ENCODE measurements at regions not wholly inside any gene's neighbourhood (a gene's known extent, or its start where the extent isn't known, plus 50 kb on each side); places are given as distances from the start of the nearest gene placed in this dataset.

- Histone ChIP-seq H3K27ac (ENCODE audit: low read depth in 2 of 2, low read length in 2 of 2) (no peak overlapping the region), H3K4me1 (ENCODE audit: control insufficient read depth in 2 of 3, insufficient read depth in 2 of 3, low read depth in 1 of 3, low read length in 3 of 3) (no peaks in the 10 kb centered on the region), H3K9me3 (ENCODE audit: control insufficient read depth in 2 of 3, insufficient read depth in 1 of 3, low read length in 3 of 3) (peaks cover 0 to 2% (median 0%) of the 10 kb centered on the region in 3 donors), H3K36me3 (ENCODE audit: control insufficient read depth in 2 of 3, insufficient read depth in 3 of 3, low read length in 3 of 3) (no peaks in the 10 kb centered on the region), H3K4me3 (ENCODE audit: low read length in 3 of 3) (no peak overlapping the region), H3K27me3 (ENCODE audit: control insufficient read depth, insufficient read depth, low read length) (no peaks in the 10 kb centered on the region), H3K9ac (ENCODE audit: low read length in 3 of 3) (no peak overlapping the region)
- TF ChIP-seq, protein P1, sequence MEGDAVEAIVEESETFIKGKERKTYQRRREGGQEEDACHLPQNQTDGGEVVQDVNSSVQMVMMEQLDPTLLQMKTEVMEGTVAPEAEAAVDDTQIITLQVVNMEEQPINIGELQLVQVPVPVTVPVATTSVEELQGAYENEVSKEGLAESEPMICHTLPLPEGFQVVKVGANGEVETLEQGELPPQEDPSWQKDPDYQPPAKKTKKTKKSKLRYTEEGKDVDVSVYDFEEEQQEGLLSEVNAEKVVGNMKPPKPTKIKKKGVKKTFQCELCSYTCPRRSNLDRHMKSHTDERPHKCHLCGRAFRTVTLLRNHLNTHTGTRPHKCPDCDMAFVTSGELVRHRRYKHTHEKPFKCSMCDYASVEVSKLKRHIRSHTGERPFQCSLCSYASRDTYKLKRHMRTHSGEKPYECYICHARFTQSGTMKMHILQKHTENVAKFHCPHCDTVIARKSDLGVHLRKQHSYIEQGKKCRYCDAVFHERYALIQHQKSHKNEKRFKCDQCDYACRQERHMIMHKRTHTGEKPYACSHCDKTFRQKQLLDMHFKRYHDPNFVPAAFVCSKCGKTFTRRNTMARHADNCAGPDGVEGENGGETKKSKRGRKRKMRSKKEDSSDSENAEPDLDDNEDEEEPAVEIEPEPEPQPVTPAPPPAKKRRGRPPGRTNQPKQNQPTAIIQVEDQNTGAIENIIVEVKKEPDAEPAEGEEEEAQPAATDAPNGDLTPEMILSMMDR (IDR thresholded peaks at IDR 0.05; ENCODE audit: borderline replicate concordance, extremely low read depth, insufficient read depth): no peak
- FAIRE-seq (no peak), DNase-seq (no peak)
- intact Hi-C loops (cut with DNase I): no loop called here
Observed at GRCh38 chr5:155189476-155189875, 175.9 kb downstream of the KIF4B start.

DNA sequence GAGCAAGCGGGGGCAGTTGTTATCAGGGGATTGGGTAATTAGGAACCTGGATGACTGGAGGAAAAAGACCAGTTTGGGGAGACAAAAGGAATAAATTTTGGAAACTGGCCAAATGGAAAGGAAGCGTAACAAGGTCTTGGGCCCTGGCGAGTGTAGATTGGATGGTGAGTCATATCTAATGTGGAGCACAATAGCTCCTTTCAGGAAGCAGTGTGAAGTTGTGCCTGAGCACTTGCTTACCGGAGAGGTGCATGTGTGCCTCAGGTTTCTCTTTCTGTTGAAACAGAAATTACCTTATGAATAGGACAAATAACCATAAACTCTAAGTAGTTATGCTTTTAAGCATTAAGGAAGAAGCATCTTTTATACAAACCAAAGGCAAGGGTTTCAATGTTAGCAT is 176.4 kb downstream of the KIF4B start:
- intact Hi-C loops (cut with DNase I): no loop called here
- TF ChIP-seq, protein P1 (IDR thresholded peaks at IDR 0.05; ENCODE audit: borderline replicate concordance, extremely low read depth, insufficient read depth): no peak

GRCh38 chr5:155193029-155193428 is 179.5 kb downstream of the KIF4B start:
- H3K27me3 ChIP-seq (ENCODE audit: control insufficient read depth, insufficient read depth, low read length): no peaks in the 10 kb centered on the region
- peaks cover 0 to 2% (median 0%) of the 10 kb centered on the region in 3 donors for H3K9me3 ChIP-seq (ENCODE audit: control insufficient read depth in 2 of 3, insufficient read depth in 1 of 3, low read length in 3 of 3)
- FAIRE-seq: no peak
- no peak overlapping the region for H3K9ac ChIP-seq (ENCODE audit: low read length in 3 of 3)
- H3K4me1 ChIP-seq (ENCODE audit: control insufficient read depth in 2 of 3, insufficient read depth in 2 of 3, low read depth in 1 of 3, low read length in 3 of 3): no peaks in the 10 kb centered on the region
- no peaks in the 10 kb centered on the region for H3K36me3 ChIP-seq (ENCODE audit: control insufficient read depth in 2 of 3, insufficient read depth in 3 of 3, low read length in 3 of 3)
- no peak overlapping the region for H3K27ac ChIP-seq (ENCODE audit: low read depth in 2 of 2, low read length in 2 of 2)
- no peak for DNase-seq
- intact Hi-C loops (cut with DNase I): no loop called here
- TF ChIP-seq, protein P1 (IDR thresholded peaks at IDR 0.05; ENCODE audit: borderline replicate concordance, extremely low read depth, insufficient read depth): no peak
- H3K4me3 ChIP-seq (ENCODE audit: low read length in 3 of 3): no peak overlapping the region

More for the DNA sequence above, 176.4 kb downstream of the KIF4B start:
- Histone ChIP-seq H3K4me1 (ENCODE audit: control insufficient read depth in 2 of 3, insufficient read depth in 2 of 3, low read depth in 1 of 3, low read length in 3 of 3) (no peaks in the 10 kb centered on the region), H3K9ac (ENCODE audit: low read length in 3 of 3) (no peak overlapping the region), H3K27me3 (ENCODE audit: control insufficient read depth, insufficient read depth, low read length) (no peaks in the 10 kb centered on the region), H3K27ac (ENCODE audit: low read depth in 2 of 2, low read length in 2 of 2) (no peak overlapping the region), H3K36me3 (ENCODE audit: control insufficient read depth in 2 of 3, insufficient read depth in 3 of 3, low read length in 3 of 3) (no peaks in the 10 kb centered on the region), H3K4me3 (ENCODE audit: low read length in 3 of 3) (no peak overlapping the region), H3K9me3 (ENCODE audit: control insufficient read depth in 2 of 3, insufficient read depth in 1 of 3, low read length in 3 of 3) (peaks cover 0 to 2% (median 0%) of the 10 kb centered on the region in 3 donors)
- DNase-seq (no peak), FAIRE-seq (no peak)

- Histone ChIP-seq H3K4me1 (ENCODE audit: control insufficient read depth in 2 of 3, insufficient read depth in 2 of 3, low read depth in 1 of 3, low read length in 3 of 3) (no peaks in the 10 kb centered on the region), H3K9ac (ENCODE audit: low read length in 3 of 3) (no peak overlapping the region), H3K27me3 (ENCODE audit: control insufficient read depth, insufficient read depth, low read length) (no peaks in the 10 kb centered on the region), H3K36me3 (ENCODE audit: control insufficient read depth in 2 of 3, insufficient read depth in 3 of 3, low read length in 3 of 3) (no peaks in the 10 kb centered on the region), H3K4me3 (ENCODE audit: low read length in 3 of 3) (no peak overlapping the region), H3K27ac (ENCODE audit: low read depth in 2 of 2, low read length in 2 of 2) (no peak overlapping the region), H3K9me3 (ENCODE audit: control insufficient read depth in 2 of 3, insufficient read depth in 1 of 3, low read length in 3 of 3) (peaks cover 0 to 2% (median 0%) of the 10 kb centered on the region in 3 donors)
- FAIRE-seq (no peak), DNase-seq (no peak)
- TF ChIP-seq, protein P1 (IDR thresholded peaks at IDR 0.05; ENCODE audit: borderline replicate concordance, extremely low read depth, insufficient read depth): no peak
- intact Hi-C loops (cut with DNase I): no loop called here
Observed at GRCh38 chr5:155193483-155194107, 180.0 kb downstream of the KIF4B start.

Data from kidney (tissue), 13 donors.